Heart right ventricle (tissue), 16 donors: ENCODE measurements at regions not wholly inside any gene's neighbourhood (a gene's known extent, or its start where the extent isn't known, plus 50 kb on each side); places are given as distances from the start of the nearest gene placed in this dataset.
"Not testable (repeated sequence)": the region's sequence is repeated elsewhere in the genome, so short reads cannot be mapped to it uniquely, and the experiment has no call there.

Experiments used
- ATAC-seq, 8 donors: fragments of 200-7000 bp; cut with Tn5 transposase; one replicate each; pipeline ENCODE4 v1.9.1; 2020; ENCODE audit warnings: mild to moderate bottlenecking in 8 of 8, moderate library complexity in 8 of 8, moderate number of reproducible peaks in 1 of 8
- DNase-seq, 2 donors: peaks; one replicate each; pipeline ENCODE4 v3.0.0-alpha.2; 2020
- H3K27ac ChIP-seq, 10 donors: fragments of 200-600 bp; sonication (generic) in 2 of 10; one replicate each; pipeline versions ENCODE4 v1.5.0 to v1.8.0; 2020 to 2022; ENCODE audit warnings: mild to moderate bottlenecking in 3 of 10
- H3K27me3 ChIP-seq, 7 donors: fragments of 200-600 bp; one replicate each; pipeline ENCODE4 v1.8.0; 2021 to 2022; ENCODE audit warnings: mild to moderate bottlenecking in 2 of 7
- H3K36me3 ChIP-seq, 9 donors: fragments of 200-600 bp; sonication (generic) in 1 of 9; one replicate each; pipeline versions ENCODE4 v1.5.0 to v1.8.0; 2020 to 2022; ENCODE audit warnings: mild to moderate bottlenecking in 2 of 9
- H3K4me1 ChIP-seq, 9 donors: fragments of 200-600 bp; sonication (generic) in 1 of 9; one replicate each; pipeline versions ENCODE4 v1.5.0 to v1.8.0; 2020 to 2022; ENCODE audit warnings: mild to moderate bottlenecking in 4 of 9
- H3K4me3 ChIP-seq, 10 donors: fragments of 200-600 bp; sonication (generic) in 2 of 10; one replicate each; pipeline versions ENCODE4 v1.5.0 to v1.8.0; 2020 to 2022; ENCODE audit warnings: mild to moderate bottlenecking in 7 of 10, moderate library complexity in 2 of 10
- H3K9me3 ChIP-seq, 11 donors: fragments of 200-600 bp in 10 of 11; sonication (generic) in 2 of 11; one replicate each; pipeline versions ENCODE4 v1.5.0 to v1.8.0; 2013 to 2022; ENCODE audit warnings: mild to moderate bottlenecking in 2 of 11, control low read depth in 1 of 11, moderate library complexity in 1 of 11
- CTCF ChIP-seq, 9 donors: fragments of 200-600 bp; sonication (generic) in 2 of 9; IDR thresholded peaks; one replicate each; pipeline versions ENCODE4 v1.5.0 to v1.8.0; 2021 to 2022; ENCODE audit warnings: antibody characterized with exemption in 9 of 9, mild to moderate bottlenecking in 5 of 9, moderate library complexity in 1 of 9
- WGBS, 2 donors: extraction: QIAGEN DNeasy Blood & Tissue Kit; methylation state at CpG; one replicate each; pipeline ENCODE4 v1.1.7; 2013; ENCODE audit warnings: inconsistent platforms in 1 of 2; 5-methylcytosine and 5-hydroxymethylcytosine counted together
- intact Hi-C, 10 donors: fragments of 100-400 bp; cut with DNase I; formaldehyde crosslinking; loops; one replicate each; pipeline versions ENCODE4 v1.11.1 to v1.14.2; 2022
- donor health status: Arrhythmogenic right ventricular cardiomyopathy.
- donor health status: ischemic (EF 13 %, LVEDD 7.1; RV severe dilation, severe dysfunction).
- donor health status: healthy with polysubstance abuse.
- donor health status: DM: no; HTN: yes; CAD: no.
- donor health status: DM: no; HTN: no; CAD: no.
- donor health status: ischemic (EF 25% LVEDD 6.9; RV normal size, moderate dysfunction).
- donor health status: ischemic (EF 25% LVEDD 5.7; RV mildly dilated, moderate dysfunction).
- donor health status: healthy.
- donor health status: DM: yes; HTN: yes; CAD: no.
- donor health status: Ischemic cardiomyopathy.
- donor health status: ischemic (EF 35%, LVEDD 5.7; RV mildly dilated, moderate dysfunction).
- donor health status: nonischemic (EF 11% LVEDD 7.7; RV severe dilation, severe dysfunction).
- donor health status: DM: yes; HTN: yes; CAD: no.
- donor health status: PGD.
- donor health status: ischemic (EF 29% LVEDD 5.4; RV normal size, mild dysfunction).
- donor health status: nonischemic (EF 23%, LVEDD 6.1; RV moderate dilation, normal function).

GRCh38 chr5:142520885-142521284 is 165.0 kb downstream of the FGF1 start:
- intact Hi-C loops, result no loop called here
- Histone ChIP-seq H3K36me3 (no peaks in the 10 kb centered on the region), H3K4me3 (no peak overlapping the region), H3K27me3 (no peaks in the 10 kb centered on the region), H3K4me1 (peaks cover 0 to 8% (median 0%) of the 10 kb centered on the region in 9 donors), H3K27ac (no peak overlapping the region), H3K9me3 (peaks cover 0 to 17% (median 5%) of the 10 kb centered on the region in 11 donors)
- 88 to 96% methylated on average over 2 of the region's 2 CpGs for WGBS, 2 donors
- ATAC-seq (no peak), DNase-seq (no peak)
- TF ChIP-seq CTCF (IDR thresholded peaks at IDR 0.05), result no peak

GRCh38 chr5:142519913-142520312 is 166.0 kb downstream of the FGF1 start:
- Histone ChIP-seq H3K4me1 (peaks cover 0 to 13% (median 2%) of the 10 kb centered on the region in 9 donors), H3K9me3 (peaks cover 0 to 19% (median 6%) of the 10 kb centered on the region in 11 donors)
- ATAC-seq, H3K27me3 ChIP-seq, H3K36me3 ChIP-seq, H3K4me3 ChIP-seq, H3K27ac ChIP-seq, DNase-seq, intact Hi-C loops: not testable (repeated sequence)
- WGBS, 2 donors, result 97 to 100% methylated on average over 1 of the region's 1 CpG

GRCh38 chr5:142517840-142518239 is 168.1 kb downstream of the FGF1 start:
- Histone ChIP-seq H3K36me3 (no peaks in the 10 kb centered on the region), H3K9me3 (peaks cover 0 to 19% (median 6%) of the 10 kb centered on the region in 11 donors), H3K27ac (no peak overlapping the region), H3K4me1 (peaks cover 0 to 18% (median 4%) of the 10 kb centered on the region in 9 donors), H3K4me3 (no peak overlapping the region), H3K27me3 (no peaks in the 10 kb centered on the region)
- intact Hi-C loops, result no loop called here
- ATAC-seq (no peak), DNase-seq (no peak)
- no peak for TF ChIP-seq CTCF (IDR thresholded peaks at IDR 0.05)
- WGBS, 2 donors, result 81 to 92% methylated on average over 1 of the region's 1 CpG

- Histone ChIP-seq H3K27ac (no peak overlapping the region), H3K36me3 (no peaks in the 10 kb centered on the region), H3K9me3 (peaks cover 0 to 19% (median 6%) of the 10 kb centered on the region in 11 donors), H3K27me3 (no peaks in the 10 kb centered on the region), H3K4me3 (no peak overlapping the region), H3K4me1 (peaks cover 0 to 25% (median 4%) of the 10 kb centered on the region in 9 donors)
- 96 to 97% methylated on average over 3 of the region's 3 CpGs for WGBS, 2 donors
- DNase-seq, result no peak
- no peak for TF ChIP-seq CTCF (IDR thresholded peaks at IDR 0.05)
- no peak for ATAC-seq
- intact Hi-C loops, result no loop called here
Measured at GRCh38 chr5:142516732-142517131, 169.2 kb downstream of the FGF1 start.

GRCh38 chr5:142515036-142515435 is 170.9 kb downstream of the FGF1 start:
- DNase-seq (no peak), ATAC-seq (peak in 3 of 8 donors; percentile 17 to 68 (median 59))
- TF ChIP-seq CTCF (IDR thresholded peaks at IDR 0.05), result no peak
- no peak overlapping the region for H3K4me3 ChIP-seq
- H3K27ac ChIP-seq, result no peak overlapping the region
- peaks cover 0 to 23% (median 4%) of the 10 kb centered on the region in 9 donors for H3K4me1 ChIP-seq
- H3K27me3 ChIP-seq, result peaks cover 0 to 4% (median 0%) of the 10 kb centered on the region in 7 donors
- no peaks in the 10 kb centered on the region for H3K36me3 ChIP-seq
- intact Hi-C loops, result no loop called here
- H3K9me3 ChIP-seq, result peaks cover 0 to 19% (median 6%) of the 10 kb centered on the region in 11 donors
- 71 to 81% methylated on average over 2 of the region's 2 CpGs for WGBS, 2 donors
